GM12801 (cell line): ENCODE measurements at regions not wholly inside any gene's neighbourhood (a gene's known extent, or its start where the extent isn't known, plus 50 kb on each side); places are given as distances from the start of the nearest gene placed in this dataset.

Experiments
- TF ChIP-seq, protein P1 (sequence below): IDR thresholded peaks from one replicate; pipeline ENCODE4 v1.5.1; 2011; ENCODE audit warnings: control low read depth; ENCODE audit not compliant: insufficient read length; ENCODE audit errors: extremely low read depth

GRCh38 chr9:30732060-30732459, 1652.4 kb upstream of the ACO1 start:
- TF ChIP-seq, protein P1, sequence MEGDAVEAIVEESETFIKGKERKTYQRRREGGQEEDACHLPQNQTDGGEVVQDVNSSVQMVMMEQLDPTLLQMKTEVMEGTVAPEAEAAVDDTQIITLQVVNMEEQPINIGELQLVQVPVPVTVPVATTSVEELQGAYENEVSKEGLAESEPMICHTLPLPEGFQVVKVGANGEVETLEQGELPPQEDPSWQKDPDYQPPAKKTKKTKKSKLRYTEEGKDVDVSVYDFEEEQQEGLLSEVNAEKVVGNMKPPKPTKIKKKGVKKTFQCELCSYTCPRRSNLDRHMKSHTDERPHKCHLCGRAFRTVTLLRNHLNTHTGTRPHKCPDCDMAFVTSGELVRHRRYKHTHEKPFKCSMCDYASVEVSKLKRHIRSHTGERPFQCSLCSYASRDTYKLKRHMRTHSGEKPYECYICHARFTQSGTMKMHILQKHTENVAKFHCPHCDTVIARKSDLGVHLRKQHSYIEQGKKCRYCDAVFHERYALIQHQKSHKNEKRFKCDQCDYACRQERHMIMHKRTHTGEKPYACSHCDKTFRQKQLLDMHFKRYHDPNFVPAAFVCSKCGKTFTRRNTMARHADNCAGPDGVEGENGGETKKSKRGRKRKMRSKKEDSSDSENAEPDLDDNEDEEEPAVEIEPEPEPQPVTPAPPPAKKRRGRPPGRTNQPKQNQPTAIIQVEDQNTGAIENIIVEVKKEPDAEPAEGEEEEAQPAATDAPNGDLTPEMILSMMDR = no peak

DNA sequence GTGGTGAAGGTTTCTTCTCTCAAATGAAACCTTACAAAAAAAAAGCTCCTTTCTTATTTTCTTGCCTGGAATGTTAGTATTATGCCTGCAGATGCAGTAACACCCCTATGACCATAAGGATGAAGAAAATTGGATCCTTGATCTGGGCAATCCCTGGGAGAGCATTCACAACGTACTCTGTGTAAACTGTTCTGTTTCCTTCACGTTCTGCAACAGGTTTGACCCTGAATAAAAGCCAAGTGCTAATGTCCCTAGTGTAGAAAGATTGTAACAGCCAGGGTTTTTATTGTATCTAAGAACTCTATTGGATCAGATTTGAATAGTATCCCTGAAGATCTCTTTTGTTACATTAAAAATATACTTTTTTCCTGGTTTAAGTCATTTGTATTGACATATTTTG, 1639.6 kb upstream of the ACO1 start:
- TF ChIP-seq, protein P1 = no peak

DNA sequence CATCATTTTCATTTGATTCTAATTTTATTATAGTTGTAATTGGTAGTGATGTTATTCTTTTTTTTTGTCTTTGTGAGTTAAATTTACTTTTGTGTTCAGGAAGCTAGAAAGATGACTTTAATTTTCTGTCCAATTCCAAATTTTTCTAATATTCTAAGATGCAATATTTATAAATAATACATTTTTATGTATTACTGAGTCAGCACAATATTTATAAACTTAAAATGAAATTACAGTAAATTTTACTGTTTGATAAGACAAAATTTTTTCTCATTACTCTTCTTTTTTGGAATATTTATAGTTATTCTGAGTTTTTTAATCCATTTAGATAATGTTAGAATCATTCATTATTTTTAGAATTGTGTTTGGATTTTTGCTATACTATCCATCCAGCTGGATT, 1637.9 kb upstream of the ACO1 start:
- TF ChIP-seq, protein P1 = no peak

GRCh38 chr9:30757723-30758122, 1626.7 kb upstream of the ACO1 start:
- TF ChIP-seq, protein P1 = no peak

- TF ChIP-seq, protein P1 = no peak
Measured at GRCh38 chr9:30758726-30759446, 1625.6 kb upstream of the ACO1 start.

- TF ChIP-seq, protein P1 = no peak
Measured at GRCh38 chr9:30765318-30765717, 1619.1 kb upstream of the ACO1 start.

DNA sequence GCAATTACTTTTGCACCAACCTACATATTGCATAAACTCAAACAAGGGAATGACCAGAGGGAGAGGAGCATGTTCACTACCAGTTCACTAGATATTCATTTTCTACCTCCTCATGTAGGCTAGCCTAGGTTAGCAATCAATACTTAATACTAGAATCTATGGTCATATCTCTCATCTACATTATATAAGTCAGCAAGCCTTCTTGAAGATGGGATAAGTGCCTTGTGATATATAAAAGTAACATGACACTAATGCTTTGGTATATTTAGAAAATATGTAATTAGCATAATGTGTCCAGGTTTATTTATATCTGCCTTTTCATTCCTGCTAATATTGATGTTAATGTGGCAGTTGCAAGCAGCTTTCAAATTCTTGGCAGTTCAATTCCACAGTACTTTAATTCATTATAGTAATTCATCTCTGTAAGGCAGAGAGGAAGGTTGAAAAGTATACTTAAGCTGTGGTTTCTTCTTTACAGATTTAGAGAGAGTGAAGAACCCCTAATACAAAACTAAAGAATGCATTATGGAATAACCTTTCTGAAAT, 1613.2 kb upstream of the ACO1 start:
- TF ChIP-seq, protein P1 = no peak
